Esophagus (tissue), 2 donors: ENCODE measurements at regions not wholly inside any gene's neighbourhood (a gene's known extent, or its start where the extent isn't known, plus 50 kb on each side); places are given as distances from the start of the nearest gene placed in this dataset.

Experiments used
- H3K27ac ChIP-seq, 2 donors: one replicate each; pipeline ENCODE4 v1.5.1; 2013; ENCODE audit warnings: low read depth in 2 of 2, mild to moderate bottlenecking in 2 of 2, inconsistent platforms in 1 of 2, low read length in 1 of 2, moderate library complexity in 1 of 2
- H3K27me3 ChIP-seq, 2 donors: one replicate each; pipeline ENCODE4 v1.6.1; 2013; ENCODE audit warnings: low read length in 2 of 2, control low read depth in 1 of 2, mild to moderate bottlenecking in 1 of 2; ENCODE audit not compliant: insufficient read depth in 2 of 2, control insufficient read depth in 1 of 2
- H3K36me3 ChIP-seq, 2 donors: one replicate each; pipeline ENCODE4 v1.6.1; 2013; ENCODE audit warnings: low read length in 1 of 2; ENCODE audit not compliant: control insufficient read depth in 2 of 2, insufficient read depth in 2 of 2
- H3K4me1 ChIP-seq, 2 donors: one replicate each; pipeline ENCODE4 v1.6.1; 2013; ENCODE audit warnings: low read length in 1 of 2; ENCODE audit not compliant: control insufficient read depth in 2 of 2, insufficient read depth in 2 of 2
- H3K4me3 ChIP-seq, 2 donors: one replicate each; pipeline ENCODE4 v1.5.1; 2013; ENCODE audit warnings: low read length in 2 of 2, mild to moderate bottlenecking in 2 of 2, low read depth in 1 of 2, moderate library complexity in 1 of 2
- H3K9me3 ChIP-seq, 2 donors: one replicate each; pipeline ENCODE4 v1.6.1; 2013; ENCODE audit warnings: mild to moderate bottlenecking in 2 of 2, low read depth in 1 of 2, low read length in 1 of 2, moderate library complexity in 1 of 2; ENCODE audit not compliant: control insufficient read depth in 2 of 2, insufficient read depth in 1 of 2
- WGBS, 2 donors: extraction: QIAGEN DNeasy Blood & Tissue Kit; methylation state at CpG; one replicate each; pipeline ENCODE4 v1.1.7; 2013; 5-methylcytosine and 5-hydroxymethylcytosine counted together
- donor health status: healthy with polysubstance abuse.
- donor health status: Bipolar disorder and iron deficiency.

DNA sequence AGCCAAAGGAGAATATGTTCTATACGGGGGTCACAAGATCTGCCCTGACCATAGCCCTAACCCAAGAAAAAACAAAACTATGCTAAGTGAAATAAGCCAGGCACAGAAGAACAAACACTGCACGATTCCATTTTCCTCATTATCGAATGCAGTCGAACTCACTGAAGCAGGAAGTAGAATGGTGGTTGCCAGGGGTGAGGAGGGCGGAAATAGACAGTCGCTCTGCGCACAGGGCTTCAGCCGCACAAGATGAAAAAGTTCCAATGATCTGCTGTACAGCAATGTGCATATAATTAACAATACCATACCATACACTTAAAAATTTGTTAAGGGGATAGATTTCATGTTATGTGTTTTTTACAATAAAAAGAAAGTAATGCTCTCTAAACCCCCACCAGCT is 257.7 kb downstream of the TXNL1 start:
- Histone ChIP-seq H3K9me3 (peaks cover 0 to 2% of the 10 kb centered on the region in 2 donors), H3K27ac (no peak overlapping the region), H3K27me3 (no peaks in the 10 kb centered on the region), H3K36me3 (no peaks in the 10 kb centered on the region), H3K4me3 (no peak overlapping the region), H3K4me1 (no peaks in the 10 kb centered on the region)
- 93% methylated on average over 8 of the region's 8 CpGs for WGBS, 2 donors

DNA sequence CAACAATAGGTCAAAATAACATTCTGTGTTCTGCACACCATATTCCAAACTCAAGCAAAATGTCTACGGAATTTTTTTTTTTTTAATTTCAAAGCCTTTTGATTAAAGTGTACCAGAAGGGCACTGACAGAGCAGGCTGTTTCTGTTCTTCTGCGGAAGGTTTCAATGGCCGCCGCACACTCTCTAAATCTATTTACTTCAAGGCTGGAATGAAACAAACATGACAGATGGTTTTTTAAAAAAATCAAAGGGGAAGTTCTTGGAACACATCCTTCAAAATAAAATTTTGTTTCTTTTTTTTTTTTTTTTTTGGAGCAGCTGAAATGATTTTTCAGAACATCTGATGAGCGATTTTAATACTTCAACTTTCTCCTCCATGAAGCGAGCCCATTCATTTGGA is 259.1 kb downstream of the TXNL1 start:
- no peaks in the 10 kb centered on the region for H3K4me1 ChIP-seq
- no peak overlapping the region for H3K27ac ChIP-seq
- no peaks in the 10 kb centered on the region for H3K36me3 ChIP-seq
- 76 to 84% methylated on average over 6 of the region's 6 CpGs for WGBS, 2 donors
- no peaks in the 10 kb centered on the region for H3K27me3 ChIP-seq
- peaks cover 0 to 2% of the 10 kb centered on the region in 2 donors for H3K9me3 ChIP-seq
- H3K4me3 ChIP-seq = no peak overlapping the region

DNA sequence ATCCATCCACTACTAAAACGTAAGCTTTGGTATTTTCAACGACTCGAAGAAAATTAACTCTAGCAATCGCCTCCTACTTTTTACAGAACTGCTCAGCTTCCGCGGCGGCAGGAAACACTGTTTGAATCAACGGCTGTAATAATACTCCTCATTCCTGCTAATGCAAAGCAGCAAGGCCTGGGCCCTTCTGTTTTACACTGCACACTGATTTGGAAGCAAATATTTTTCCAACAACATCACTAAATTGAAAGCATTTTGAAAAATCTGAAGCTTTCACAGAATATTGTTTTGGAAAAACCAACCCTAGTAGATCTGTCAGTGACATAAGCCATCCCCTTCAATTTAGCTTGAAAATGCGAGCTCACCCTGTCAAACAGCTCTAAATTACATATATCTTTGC is 261.2 kb downstream of the TXNL1 start:
- no peaks in the 10 kb centered on the region for H3K9me3 ChIP-seq
- 77 to 83% methylated on average over 9 of the region's 9 CpGs for WGBS, 2 donors
- H3K36me3 ChIP-seq = no peaks in the 10 kb centered on the region
- H3K27ac ChIP-seq = no peak overlapping the region
- no peak overlapping the region for H3K4me3 ChIP-seq
- no peaks in the 10 kb centered on the region for H3K27me3 ChIP-seq
- no peaks in the 10 kb centered on the region for H3K4me1 ChIP-seq

DNA sequence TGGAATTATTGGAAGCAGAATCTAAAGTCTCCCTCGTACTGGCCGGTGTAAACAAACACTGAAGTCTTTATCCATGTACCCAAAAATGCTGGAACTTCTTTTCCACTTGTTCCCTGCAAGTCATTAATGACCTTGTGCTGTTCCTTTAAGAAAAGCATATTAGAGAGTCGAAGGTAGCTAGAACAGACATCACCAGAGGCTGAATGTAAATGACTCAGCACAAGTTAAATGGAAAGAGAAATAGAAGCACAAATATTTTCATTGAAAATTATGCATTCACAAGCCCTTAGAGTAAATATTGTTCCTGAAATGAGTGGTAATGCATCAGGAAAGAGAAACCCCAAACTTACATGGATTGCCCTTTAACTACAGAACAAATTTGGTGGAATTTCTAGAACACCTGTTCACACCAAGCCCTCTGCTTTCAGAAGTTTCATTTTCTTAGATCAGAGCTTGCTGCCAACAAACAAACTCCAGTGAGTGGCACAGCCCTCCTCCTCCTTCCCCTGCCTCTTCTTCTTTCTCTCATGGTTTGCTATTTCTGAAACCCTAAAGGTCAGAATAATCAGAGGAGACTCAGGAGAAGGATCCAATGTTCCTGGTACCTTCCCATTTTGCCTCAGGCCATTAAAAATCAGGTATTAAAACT is 264.3 kb downstream of the TXNL1 start:
- Histone ChIP-seq H3K27me3 (no peaks in the 10 kb centered on the region), H3K4me3 (no peak overlapping the region), H3K27ac (no peak overlapping the region), H3K36me3 (no peaks in the 10 kb centered on the region), H3K9me3 (no peaks in the 10 kb centered on the region), H3K4me1 (no peaks in the 10 kb centered on the region)
- 59% methylated on average over 3 of the region's 3 CpGs for WGBS, 2 donors

DNA sequence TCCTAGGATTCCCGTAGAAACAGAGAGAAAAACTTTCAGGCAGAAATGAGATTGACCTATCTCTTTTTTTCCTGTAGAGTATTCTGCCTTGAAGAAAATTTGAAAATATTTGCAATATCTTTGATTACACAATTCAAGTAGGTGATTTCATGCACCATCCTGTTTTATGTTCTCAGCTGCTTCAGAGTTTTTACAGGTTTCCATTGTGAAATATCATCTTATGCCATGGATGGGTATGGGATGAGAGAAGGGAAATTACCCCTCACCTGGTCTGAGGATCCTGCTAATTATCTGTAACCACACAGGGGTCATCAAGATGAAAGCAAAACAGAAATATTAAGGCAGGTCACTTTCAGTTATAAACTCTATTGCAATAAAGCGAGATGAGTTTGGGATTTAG is 264.8 kb downstream of the TXNL1 start:
- H3K27ac ChIP-seq = no peak overlapping the region
- no peaks in the 10 kb centered on the region for H3K36me3 ChIP-seq
- WGBS, 2 donors = 70% methylated on average over 2 of the region's 2 CpGs
- H3K27me3 ChIP-seq = no peaks in the 10 kb centered on the region
- H3K4me3 ChIP-seq = no peak overlapping the region
- H3K4me1 ChIP-seq = no peaks in the 10 kb centered on the region
- no peaks in the 10 kb centered on the region for H3K9me3 ChIP-seq

DNA sequence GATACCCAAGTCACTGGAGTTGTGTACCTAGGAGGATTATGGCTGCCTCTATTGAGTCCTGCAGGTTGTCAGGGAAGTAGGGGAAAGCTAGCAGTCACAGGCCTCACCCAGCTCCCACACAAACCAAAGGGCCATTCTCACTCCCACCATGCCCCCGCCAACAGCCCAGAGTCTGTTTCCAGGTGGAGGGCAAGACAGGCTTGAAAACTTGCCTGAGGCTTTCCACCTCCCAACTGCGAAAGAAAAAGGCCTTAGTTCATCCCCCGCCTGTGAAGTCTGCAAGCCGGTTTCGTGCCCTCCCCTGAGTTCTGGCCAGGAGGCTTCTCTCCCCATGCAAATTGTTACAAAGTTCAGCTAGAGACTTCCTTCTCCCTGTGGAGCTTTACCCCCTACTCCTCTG is 270.3 kb downstream of the TXNL1 start:
- H3K27me3 ChIP-seq = no peaks in the 10 kb centered on the region
- WGBS, 2 donors = 95 to 97% methylated on average over 5 of the region's 5 CpGs
- H3K27ac ChIP-seq = no peak overlapping the region

DNA sequence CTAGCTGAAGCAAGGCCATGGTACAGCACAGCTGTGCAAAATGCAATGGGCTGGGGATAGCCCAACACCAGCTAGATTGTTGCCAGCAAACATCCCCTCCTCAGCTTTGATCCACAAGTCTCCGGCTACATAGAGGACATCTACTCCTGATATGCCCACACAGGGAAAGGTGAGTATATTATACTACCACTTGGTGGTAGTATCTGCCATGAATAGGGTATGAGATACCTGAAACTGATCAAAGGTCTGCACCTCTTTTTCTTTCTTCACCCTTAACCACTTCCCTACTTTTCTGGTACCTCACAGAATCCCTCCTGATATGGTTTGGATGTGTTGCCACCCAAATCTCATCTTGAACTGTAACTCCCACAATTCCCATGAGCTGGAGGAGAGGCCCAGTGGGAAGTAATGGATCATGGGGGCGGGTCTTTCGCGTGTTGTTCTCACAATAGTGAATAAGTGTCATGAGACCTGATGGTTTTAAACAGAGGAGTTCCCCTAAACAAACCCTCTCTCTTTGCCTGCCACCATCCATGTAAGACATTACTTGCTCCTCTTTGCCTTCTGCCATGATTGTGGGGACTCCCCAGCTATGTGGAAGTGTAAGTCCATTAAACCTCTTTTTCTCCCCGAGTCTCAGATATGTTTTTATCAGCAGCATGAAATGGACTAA is 279.6 kb downstream of the TXNL1 start:
- 87 to 92% methylated on average over 5 of the region's 5 CpGs for WGBS, 2 donors
- no peak overlapping the region for H3K4me3 ChIP-seq
- H3K4me1 ChIP-seq = no peaks in the 10 kb centered on the region
- no peak overlapping the region for H3K27ac ChIP-seq
- H3K27me3 ChIP-seq = no peaks in the 10 kb centered on the region
- H3K9me3 ChIP-seq = no peaks in the 10 kb centered on the region
- H3K36me3 ChIP-seq = no peaks in the 10 kb centered on the region

More for the DNA sequence above, 270.3 kb downstream of the TXNL1 start:
- Histone ChIP-seq H3K4me3 (no peak overlapping the region), H3K9me3 (no peaks in the 10 kb centered on the region), H3K4me1 (no peaks in the 10 kb centered on the region), H3K36me3 (no peaks in the 10 kb centered on the region)

DNA sequence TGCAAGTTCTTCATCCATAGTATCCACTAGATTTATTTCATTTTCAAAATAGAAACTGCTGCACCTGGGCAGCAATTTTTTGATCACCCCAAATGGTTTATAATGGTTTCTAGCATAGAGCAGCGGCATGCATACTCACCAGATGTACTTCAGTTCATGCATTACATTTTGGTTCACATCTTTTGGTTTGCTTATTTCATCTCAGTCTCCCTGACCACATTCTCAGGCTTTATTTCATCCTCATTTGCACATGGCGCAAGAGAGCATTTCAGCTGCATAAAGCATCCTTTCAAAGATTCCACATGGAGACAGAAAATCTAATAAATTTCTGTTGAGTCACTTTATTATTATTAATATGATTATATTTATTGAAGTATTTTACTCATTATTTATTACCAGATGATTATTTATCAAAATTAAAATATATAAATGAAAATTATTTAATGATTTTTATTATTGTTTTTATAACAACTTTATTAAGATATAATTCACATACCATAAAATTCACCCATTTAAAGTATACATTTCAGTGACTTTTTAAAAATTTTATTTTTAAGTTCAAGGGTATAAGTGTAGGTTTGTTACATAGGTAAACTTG is 284.6 kb downstream of the TXNL1 start:
- no peaks in the 10 kb centered on the region for H3K27me3 ChIP-seq
- H3K4me1 ChIP-seq = no peaks in the 10 kb centered on the region
- no peak overlapping the region for H3K27ac ChIP-seq
- 90 to 93% methylated on average over 2 of the region's 2 CpGs for WGBS, 2 donors
- no peaks in the 10 kb centered on the region for H3K36me3 ChIP-seq
- no peaks in the 10 kb centered on the region for H3K9me3 ChIP-seq
- no peak overlapping the region for H3K4me3 ChIP-seq

DNA sequence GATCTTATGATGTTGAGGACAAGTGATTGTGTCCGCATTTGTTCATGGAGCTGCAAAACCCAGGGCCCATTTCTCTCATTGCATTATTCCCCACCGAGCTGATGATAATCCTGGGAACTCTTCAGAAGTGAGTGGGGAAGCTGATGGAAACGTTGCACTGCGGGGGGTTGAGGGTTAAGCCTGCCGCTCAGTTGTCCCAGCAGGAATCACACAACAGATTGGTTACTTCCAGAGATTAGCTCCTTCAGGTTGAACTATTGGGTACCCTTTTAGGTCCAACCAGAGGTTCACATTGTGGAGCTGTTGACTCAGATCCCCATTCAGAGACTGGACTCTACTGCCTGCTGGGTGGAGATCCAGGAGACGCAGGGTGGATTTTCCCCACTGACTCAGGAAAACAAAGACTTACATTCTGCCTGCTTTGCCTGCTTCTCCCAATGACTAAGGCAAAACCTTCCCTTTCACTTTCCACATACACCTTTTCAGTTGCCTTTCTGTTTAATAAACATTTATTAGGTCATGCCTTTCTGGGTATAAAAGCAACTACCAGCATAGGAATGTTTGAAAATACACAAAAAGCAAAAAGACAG is 286.4 kb downstream of the TXNL1 start:
- Histone ChIP-seq H3K4me3 (no peak overlapping the region), H3K36me3 (no peaks in the 10 kb centered on the region), H3K27ac (no peak overlapping the region), H3K4me1 (no peaks in the 10 kb centered on the region), H3K9me3 (no peaks in the 10 kb centered on the region), H3K27me3 (no peaks in the 10 kb centered on the region)
- 75 to 83% methylated on average over 6 of the region's 6 CpGs for WGBS, 2 donors
